ENCODE measurements at regions not wholly inside any gene's neighbourhood (a gene's known extent, or its start where the extent isn't known, plus 50 kb on each side); places are given as distances from the start of the nearest gene placed in this dataset.

DNA sequence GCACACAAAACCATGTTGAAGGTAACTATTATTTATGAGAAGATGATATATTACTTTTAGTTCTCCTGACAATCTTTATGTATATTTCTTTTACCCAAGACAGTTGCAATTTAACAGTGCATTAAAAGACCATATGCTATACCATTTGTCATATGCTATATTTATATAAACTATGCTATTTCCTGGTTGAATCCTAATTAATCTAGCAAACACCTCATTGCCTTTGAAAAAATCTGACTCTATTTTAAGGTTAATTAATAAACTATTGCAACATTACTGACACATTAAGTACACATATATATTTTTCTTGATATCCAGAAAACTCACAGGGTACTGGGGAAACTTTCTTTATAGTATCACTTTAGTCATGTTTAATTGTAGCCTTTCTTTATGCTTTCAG, 649.4 kb upstream of the PCDH20 start:
- no peak overlapping the region for H3K4me3 ChIP-seq (ENCODE audit: low read depth in 1 of 3, low read length in 3 of 3)
- no peak for DNase-seq (ENCODE audit: low spot score)
- H3K9ac ChIP-seq (ENCODE audit: low read depth in 1 of 2, low read length in 2 of 2) = no peak overlapping the region
- TF ChIP-seq, protein P1, sequence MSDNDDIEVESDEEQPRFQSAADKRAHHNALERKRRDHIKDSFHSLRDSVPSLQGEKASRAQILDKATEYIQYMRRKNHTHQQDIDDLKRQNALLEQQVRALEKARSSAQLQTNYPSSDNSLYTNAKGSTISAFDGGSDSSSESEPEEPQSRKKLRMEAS (IDR thresholded peaks at IDR 0.05) = no peak
- TF ChIP-seq TAF1 (conservative IDR thresholded peaks at IDR 0.05) (no peak), RAD21 (IDR thresholded peaks at IDR 0.05) (no peak), FOXA1 (IDR thresholded peaks at IDR 0.05) (no peak), GABPA (IDR thresholded peaks at IDR 0.05 in 1 of 2, conservative IDR thresholded peaks at IDR 0.05 in 1 of 2) (no peak), HNF4G (IDR thresholded peaks at IDR 0.05) (no peak), HNF4A (conservative IDR thresholded peaks at IDR 0.05) (no peak), SP1 (IDR thresholded peaks at IDR 0.05) (no peak)
- TF ChIP-seq, protein P2, sequence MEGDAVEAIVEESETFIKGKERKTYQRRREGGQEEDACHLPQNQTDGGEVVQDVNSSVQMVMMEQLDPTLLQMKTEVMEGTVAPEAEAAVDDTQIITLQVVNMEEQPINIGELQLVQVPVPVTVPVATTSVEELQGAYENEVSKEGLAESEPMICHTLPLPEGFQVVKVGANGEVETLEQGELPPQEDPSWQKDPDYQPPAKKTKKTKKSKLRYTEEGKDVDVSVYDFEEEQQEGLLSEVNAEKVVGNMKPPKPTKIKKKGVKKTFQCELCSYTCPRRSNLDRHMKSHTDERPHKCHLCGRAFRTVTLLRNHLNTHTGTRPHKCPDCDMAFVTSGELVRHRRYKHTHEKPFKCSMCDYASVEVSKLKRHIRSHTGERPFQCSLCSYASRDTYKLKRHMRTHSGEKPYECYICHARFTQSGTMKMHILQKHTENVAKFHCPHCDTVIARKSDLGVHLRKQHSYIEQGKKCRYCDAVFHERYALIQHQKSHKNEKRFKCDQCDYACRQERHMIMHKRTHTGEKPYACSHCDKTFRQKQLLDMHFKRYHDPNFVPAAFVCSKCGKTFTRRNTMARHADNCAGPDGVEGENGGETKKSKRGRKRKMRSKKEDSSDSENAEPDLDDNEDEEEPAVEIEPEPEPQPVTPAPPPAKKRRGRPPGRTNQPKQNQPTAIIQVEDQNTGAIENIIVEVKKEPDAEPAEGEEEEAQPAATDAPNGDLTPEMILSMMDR (IDR thresholded peaks at IDR 0.05; ENCODE audit: low read depth, low read length, missing input control) = no peak
- TF ChIP-seq, protein P3, sequence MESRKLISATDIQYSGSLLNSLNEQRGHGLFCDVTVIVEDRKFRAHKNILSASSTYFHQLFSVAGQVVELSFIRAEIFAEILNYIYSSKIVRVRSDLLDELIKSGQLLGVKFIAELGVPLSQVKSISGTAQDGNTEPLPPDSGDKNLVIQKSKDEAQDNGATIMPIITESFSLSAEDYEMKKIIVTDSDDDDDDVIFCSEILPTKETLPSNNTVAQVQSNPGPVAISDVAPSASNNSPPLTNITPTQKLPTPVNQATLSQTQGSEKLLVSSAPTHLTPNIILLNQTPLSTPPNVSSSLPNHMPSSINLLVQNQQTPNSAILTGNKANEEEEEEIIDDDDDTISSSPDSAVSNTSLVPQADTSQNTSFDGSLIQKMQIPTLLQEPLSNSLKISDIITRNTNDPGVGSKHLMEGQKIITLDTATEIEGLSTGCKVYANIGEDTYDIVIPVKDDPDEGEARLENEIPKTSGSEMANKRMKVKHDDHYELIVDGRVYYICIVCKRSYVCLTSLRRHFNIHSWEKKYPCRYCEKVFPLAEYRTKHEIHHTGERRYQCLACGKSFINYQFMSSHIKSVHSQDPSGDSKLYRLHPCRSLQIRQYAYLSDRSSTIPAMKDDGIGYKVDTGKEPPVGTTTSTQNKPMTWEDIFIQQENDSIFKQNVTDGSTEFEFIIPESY (IDR thresholded peaks at IDR 0.05) = no peak
- no peaks in the 10 kb centered on the region for H3K27me3 ChIP-seq (ENCODE audit: control insufficient read depth in 4 of 4, insufficient read depth in 4 of 4, low read length in 3 of 4)
- H3K4me1 ChIP-seq (ENCODE audit: control insufficient read depth in 4 of 4, insufficient read depth in 4 of 4, low read length in 3 of 4) = no peaks in the 10 kb centered on the region
- H3K9me3 ChIP-seq (ENCODE audit: control insufficient read depth in 4 of 4, low read length in 3 of 4) = no peaks in the 10 kb centered on the region
- H3K36me3 ChIP-seq (ENCODE audit: control insufficient read depth in 4 of 4, insufficient read depth in 3 of 4, low read depth in 1 of 4, low read length in 3 of 4) = no peaks in the 10 kb centered on the region
- H3K27ac ChIP-seq (ENCODE audit: low read depth in 1 of 2, low read length in 2 of 2) = no peak overlapping the region

DNA sequence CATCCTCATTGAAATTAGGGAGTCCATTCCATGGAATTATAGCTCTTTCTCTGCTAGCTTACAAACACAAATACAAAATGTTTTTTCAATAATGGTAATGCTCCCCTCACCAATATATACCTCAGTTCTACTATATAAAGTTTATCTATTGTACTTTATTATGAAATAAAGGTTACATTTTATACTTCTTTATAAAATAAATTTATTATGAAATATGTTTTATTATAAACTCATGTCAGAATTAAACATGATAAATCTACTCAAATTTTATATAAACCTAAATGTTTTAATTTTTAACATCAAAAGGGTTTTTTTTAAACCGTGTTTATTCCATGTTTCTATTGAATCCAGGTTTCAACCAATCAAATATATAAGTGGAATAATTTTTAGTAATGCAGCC, 646.1 kb upstream of the PCDH20 start:
- 66% methylated on average over 1 of the region's 1 CpG for WGBS
- H3K36me3 ChIP-seq (ENCODE audit: control insufficient read depth in 4 of 4, insufficient read depth in 3 of 4, low read depth in 1 of 4, low read length in 3 of 4) = no peaks in the 10 kb centered on the region
- H3K27me3 ChIP-seq (ENCODE audit: control insufficient read depth in 4 of 4, insufficient read depth in 4 of 4, low read length in 3 of 4) = no peaks in the 10 kb centered on the region
- no peaks in the 10 kb centered on the region for H3K4me1 ChIP-seq (ENCODE audit: control insufficient read depth in 4 of 4, insufficient read depth in 4 of 4, low read length in 3 of 4)
- H3K9me3 ChIP-seq (ENCODE audit: control insufficient read depth in 4 of 4, low read length in 3 of 4) = no peaks in the 10 kb centered on the region
- DNase-seq (ENCODE audit: low spot score) = no peak
- no peak overlapping the region for H3K9ac ChIP-seq (ENCODE audit: low read depth in 1 of 2, low read length in 2 of 2)
- no peak overlapping the region for H3K4me3 ChIP-seq (ENCODE audit: low read depth in 1 of 3, low read length in 3 of 3)
- TF ChIP-seq, protein P2 (IDR thresholded peaks at IDR 0.05; ENCODE audit: low read depth, low read length, missing input control) = no peak
- TF ChIP-seq RXRA (IDR thresholded peaks at IDR 0.05) (no peak), JUND (IDR thresholded peaks at IDR 0.05) (no peak), HNF4G (IDR thresholded peaks at IDR 0.05) (no peak), TAF1 (conservative IDR thresholded peaks at IDR 0.05) (no peak), GABPA (IDR thresholded peaks at IDR 0.05 in 1 of 2, conservative IDR thresholded peaks at IDR 0.05 in 1 of 2) (no peak), HNF4A (conservative IDR thresholded peaks at IDR 0.05) (no peak), SP1 (IDR thresholded peaks at IDR 0.05) (no peak), FOXA2 (IDR thresholded peaks at IDR 0.05) (no peak)
- TF ChIP-seq, protein P3 (IDR thresholded peaks at IDR 0.05) = no peak
- TF ChIP-seq, protein P1 (IDR thresholded peaks at IDR 0.05) = no peak
- TF ChIP-seq, protein P4, sequence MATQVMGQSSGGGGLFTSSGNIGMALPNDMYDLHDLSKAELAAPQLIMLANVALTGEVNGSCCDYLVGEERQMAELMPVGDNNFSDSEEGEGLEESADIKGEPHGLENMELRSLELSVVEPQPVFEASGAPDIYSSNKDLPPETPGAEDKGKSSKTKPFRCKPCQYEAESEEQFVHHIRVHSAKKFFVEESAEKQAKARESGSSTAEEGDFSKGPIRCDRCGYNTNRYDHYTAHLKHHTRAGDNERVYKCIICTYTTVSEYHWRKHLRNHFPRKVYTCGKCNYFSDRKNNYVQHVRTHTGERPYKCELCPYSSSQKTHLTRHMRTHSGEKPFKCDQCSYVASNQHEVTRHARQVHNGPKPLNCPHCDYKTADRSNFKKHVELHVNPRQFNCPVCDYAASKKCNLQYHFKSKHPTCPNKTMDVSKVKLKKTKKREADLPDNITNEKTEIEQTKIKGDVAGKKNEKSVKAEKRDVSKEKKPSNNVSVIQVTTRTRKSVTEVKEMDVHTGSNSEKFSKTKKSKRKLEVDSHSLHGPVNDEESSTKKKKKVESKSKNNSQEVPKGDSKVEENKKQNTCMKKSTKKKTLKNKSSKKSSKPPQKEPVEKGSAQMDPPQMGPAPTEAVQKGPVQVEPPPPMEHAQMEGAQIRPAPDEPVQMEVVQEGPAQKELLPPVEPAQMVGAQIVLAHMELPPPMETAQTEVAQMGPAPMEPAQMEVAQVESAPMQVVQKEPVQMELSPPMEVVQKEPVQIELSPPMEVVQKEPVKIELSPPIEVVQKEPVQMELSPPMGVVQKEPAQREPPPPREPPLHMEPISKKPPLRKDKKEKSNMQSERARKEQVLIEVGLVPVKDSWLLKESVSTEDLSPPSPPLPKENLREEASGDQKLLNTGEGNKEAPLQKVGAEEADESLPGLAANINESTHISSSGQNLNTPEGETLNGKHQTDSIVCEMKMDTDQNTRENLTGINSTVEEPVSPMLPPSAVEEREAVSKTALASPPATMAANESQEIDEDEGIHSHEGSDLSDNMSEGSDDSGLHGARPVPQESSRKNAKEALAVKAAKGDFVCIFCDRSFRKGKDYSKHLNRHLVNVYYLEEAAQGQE (IDR thresholded peaks at IDR 0.05) = no peak
- TF ChIP-seq, protein P5, sequence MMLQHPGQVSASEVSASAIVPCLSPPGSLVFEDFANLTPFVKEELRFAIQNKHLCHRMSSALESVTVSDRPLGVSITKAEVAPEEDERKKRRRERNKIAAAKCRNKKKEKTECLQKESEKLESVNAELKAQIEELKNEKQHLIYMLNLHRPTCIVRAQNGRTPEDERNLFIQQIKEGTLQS (IDR thresholded peaks at IDR 0.05) = no peak
- H3K27ac ChIP-seq (ENCODE audit: low read depth in 1 of 2, low read length in 2 of 2) = no peak overlapping the region

Data from liver (tissue), 8 donors.